KOPT-K1 (cell line): ENCODE measurements at regions not wholly inside any gene's neighbourhood (a gene's known extent, or its start where the extent isn't known, plus 50 kb on each side); places are given as distances from the start of the nearest gene placed in this dataset.
A peak's percentile ranks its signal among the peaks of the same experiment; 100 is the strongest.

Experiments
- H3K27ac ChIP-seq: fragments of 200-600 bp; sonication (generic); 2 replicates; pipeline ENCODE4 v1.5.1; 2016; ENCODE audit warnings: antibody characterized with exemption, mild to moderate bottlenecking, low read depth, low read length; ENCODE audit not compliant: poor library complexity, severe bottlenecking
- H3K36me3 ChIP-seq: fragments of 200-600 bp; sonication (generic); 2 replicates; pipeline ENCODE4 v1.5.1; 2017; ENCODE audit warnings: antibody characterized with exemption, mild to moderate bottlenecking, low read length, moderate library complexity; ENCODE audit not compliant: insufficient read depth
- H3K9me3 ChIP-seq: fragments of 200-600 bp; sonication (generic); 2 replicates; pipeline ENCODE4 v1.5.1; 2017; ENCODE audit warnings: antibody characterized with exemption, low read length, mild to moderate bottlenecking; ENCODE audit not compliant: insufficient read depth, poor library complexity, severe bottlenecking

DNA sequence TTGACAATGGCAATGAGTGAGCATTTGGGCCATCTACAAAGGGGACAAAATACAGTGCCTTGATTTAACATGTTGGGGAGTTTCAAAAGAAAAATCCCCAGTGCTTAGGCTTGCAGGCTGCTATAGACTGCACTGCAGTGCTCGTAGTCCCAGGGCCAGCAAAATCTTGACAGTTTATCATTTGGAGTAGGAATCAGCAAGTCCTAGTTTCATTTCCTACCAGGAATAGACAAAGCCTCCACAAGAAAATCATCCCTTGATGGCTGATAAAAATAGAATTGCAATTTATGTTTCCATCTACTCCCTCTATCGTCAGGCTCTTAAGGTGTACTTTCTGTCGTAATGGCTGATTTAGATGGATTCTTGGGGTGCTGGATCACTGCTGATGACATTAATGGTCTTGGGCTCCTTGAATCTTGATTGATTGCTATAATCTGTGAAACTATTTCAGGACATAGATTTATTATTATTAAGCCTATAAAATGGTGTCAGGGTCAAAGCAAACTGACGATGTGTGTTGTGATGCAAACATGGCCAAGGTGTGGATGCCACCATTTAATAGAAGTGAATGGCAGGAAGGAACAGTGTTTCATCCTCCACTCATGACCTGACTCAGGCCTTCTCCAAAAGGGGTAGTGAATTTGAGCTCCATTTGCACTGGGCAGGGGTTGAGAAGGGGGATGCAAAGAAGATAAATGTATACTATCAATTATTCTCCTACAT lies 171.7 kb downstream of the PIK3R1 start:
- no peak overlapping the region for H3K27ac ChIP-seq
- no peaks in the 10 kb centered on the region for H3K36me3 ChIP-seq
- peaks cover 17% of the 10 kb centered on the region for H3K9me3 ChIP-seq

DNA sequence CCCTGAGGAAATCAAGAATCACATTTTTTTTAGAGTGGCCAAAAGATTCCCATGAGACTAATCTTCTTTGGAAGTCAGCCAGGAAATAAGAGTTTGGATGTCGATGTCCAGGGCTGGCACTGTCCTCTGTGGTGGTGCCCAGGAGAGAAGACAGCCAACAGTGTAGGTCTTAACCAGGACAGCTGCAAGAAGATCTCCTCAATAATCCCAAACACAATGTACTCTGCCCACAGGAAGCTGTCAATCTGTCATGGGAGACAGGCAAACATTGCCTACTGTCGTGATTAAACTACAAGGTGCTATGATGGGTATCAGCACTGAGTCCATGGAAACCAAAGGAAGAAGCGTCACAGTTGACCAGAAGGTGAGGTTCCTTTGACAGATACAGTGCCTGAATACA lies 174.1 kb downstream of the PIK3R1 start:
- Histone ChIP-seq H3K36me3 (no peaks in the 10 kb centered on the region), H3K27ac (no peak overlapping the region), H3K9me3 (peaks cover 13% of the 10 kb centered on the region)

DNA sequence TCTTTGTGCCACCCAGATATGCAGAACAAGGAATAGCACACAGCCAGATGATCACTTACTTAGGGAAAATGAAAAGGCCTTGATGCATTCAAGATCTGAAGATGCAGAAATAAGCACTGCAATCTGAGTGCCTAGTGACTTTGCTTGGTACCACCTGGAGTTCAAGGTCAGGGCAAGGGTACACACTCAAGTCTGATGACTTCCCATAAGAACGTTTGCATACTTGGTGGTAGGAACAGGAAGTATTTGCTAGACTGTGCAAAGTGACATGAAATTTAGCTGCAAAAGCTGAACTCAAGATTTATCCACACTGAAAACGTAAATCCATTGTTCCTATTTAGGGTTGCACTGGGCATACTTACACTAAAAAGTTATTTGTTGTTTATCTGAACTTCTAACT lies 177.1 kb downstream of the PIK3R1 start:
- Histone ChIP-seq H3K9me3 (peaks cover 9% of the 10 kb centered on the region), H3K27ac (peak overlapping the region; percentile 58), H3K36me3 (no peaks in the 10 kb centered on the region)

DNA sequence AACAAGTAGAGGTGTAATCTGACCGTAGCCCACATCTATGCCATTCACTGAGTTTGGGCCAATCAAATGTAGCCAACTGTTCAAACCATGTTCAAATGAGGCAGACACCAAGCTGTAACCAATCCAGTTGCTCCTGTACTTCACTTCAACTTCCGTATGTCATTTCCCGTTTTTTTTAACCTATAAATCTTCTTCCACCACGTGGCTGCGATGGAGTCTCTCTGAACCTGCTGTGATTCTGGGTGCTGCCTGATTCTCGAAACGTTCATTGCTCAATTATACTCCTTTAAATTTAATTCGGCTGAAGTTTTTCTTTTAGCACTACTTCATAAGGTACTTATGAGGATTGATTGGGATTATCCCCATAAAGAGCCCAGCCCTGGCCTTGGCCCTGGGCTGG lies 179.7 kb downstream of the PIK3R1 start:
- Histone ChIP-seq H3K36me3 (no peaks in the 10 kb centered on the region), H3K27ac (peak overlapping the region; percentile 14)

DNA sequence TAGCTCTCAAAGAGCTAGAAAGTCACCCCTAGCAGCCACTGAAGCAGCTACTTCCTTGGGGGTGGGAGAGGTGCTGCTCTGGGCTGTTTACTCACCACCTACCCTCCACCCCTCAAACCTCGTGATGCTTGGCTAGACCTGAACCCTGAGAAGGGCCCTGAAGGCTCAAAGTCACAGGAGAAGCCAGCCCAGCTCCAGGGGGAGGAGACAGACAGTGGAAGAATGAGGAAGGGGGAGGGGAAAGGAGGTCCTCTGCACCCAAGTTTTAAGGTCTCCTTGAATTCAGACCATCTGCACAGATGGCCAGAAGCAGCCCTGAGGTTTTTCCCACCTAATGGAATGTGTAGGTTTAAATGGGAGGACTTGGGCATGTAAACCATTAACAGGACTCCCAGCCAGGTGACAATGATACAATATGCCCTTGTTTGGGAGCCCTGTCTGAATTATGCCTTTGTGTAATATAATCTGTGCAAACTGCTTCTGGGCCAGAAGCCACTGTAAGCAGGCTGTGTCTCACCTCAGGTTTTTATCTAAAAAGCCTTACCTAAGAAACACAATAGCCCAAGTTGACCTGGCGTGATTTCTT lies 180.5 kb downstream of the PIK3R1 start:
- Histone ChIP-seq H3K27ac (peak overlapping the region; percentile 14), H3K9me3 (peaks cover 9% of the 10 kb centered on the region), H3K36me3 (no peaks in the 10 kb centered on the region)

More for the DNA sequence above, 179.7 kb downstream of the PIK3R1 start:
- peaks cover 9% of the 10 kb centered on the region for H3K9me3 ChIP-seq

DNA sequence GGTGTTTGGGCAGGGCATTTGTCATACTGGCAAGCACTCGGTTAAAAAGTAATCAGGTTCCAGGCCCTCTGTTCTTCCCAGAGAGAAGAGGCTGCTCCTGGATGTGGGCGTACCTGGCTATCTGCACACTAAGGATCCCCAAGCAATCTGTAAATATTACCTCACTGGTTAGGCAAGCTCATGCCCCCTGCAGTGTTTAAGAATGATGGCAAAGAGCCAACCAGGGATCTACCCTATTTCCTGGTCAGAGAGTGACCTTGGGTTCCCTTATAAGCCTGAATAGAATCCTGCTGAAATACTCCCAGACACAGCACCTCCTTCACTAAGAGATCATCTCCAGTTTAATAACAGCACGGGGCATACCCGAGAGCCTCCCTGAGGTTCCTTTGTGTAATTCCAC lies 181.2 kb downstream of the PIK3R1 start:
- peaks cover 13% of the 10 kb centered on the region for H3K9me3 ChIP-seq
- H3K27ac ChIP-seq, result no peak overlapping the region
- H3K36me3 ChIP-seq, result no peaks in the 10 kb centered on the region

DNA sequence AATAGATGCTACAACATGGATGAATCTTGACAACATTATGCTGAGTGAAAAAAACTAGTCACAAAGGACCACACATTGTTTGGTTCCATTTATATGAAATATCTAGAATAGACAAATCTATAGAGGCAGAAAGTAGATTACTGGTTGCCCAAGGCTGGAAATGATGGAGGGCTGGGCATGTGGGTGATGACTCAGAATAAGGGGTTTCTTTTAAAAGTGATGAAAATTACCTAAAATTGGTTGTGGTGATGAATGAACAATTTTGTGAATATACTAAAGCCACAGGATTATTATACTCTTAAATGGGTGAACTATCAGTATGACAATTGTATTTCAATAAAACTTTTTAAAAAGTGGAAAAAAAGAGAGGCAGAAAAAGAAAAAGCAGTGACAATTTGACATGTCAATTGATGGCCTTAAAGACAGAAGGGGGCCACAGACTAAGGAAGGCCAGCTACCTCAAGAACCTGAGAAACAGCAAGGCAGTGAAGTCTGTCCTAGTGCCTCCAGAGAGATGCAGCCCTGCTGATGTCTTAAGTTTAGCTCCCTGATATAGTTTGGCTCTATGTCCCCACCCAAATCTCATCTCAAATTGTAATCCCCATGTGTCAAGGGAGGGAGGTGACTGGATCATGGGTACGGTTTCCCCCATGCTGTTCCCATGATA lies 182.7 kb downstream of the PIK3R1 start:
- Histone ChIP-seq H3K36me3 (no peaks in the 10 kb centered on the region), H3K27ac (no peak overlapping the region), H3K9me3 (peaks cover 7% of the 10 kb centered on the region)

DNA sequence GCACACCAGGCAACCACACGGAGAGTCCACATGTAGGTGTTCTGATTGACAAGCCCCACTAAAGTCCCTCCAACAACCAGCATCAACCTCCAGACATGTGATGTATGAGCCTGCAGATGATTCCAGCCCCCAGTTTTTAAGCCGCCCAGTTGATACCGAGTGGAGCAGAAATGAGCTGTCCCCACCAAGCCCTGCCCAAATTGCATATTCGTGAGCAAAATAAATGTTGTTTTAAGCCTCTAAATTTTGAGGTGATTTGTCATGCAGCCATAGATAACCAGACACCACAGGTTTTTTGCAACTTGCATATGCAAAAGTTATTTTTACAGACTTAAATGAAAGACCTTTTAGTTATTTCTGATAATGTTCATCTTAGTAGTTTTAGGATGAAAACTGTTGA lies 187.7 kb downstream of the PIK3R1 start:
- Histone ChIP-seq H3K9me3 (peaks cover 7% of the 10 kb centered on the region), H3K36me3 (no peaks in the 10 kb centered on the region), H3K27ac (no peak overlapping the region)

DNA sequence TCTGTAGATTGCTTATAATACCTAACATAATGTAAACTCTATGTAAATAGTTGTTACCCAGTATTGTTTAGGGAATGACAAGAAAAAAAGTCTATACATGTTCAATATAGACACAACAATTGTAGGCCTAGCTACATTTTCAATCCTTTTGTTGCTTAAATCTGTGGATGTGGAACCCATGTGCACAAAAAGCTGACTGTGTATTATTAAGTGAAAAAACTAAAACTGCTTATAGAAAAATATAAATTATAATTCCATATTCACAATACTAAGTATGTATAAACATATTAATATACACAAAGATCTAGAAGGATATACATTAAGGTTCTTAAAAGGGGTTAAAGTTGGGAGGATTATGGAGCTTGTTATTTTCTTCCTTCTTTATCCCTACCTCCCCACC lies 188.7 kb downstream of the PIK3R1 start:
- Histone ChIP-seq H3K27ac (no peak overlapping the region), H3K36me3 (no peaks in the 10 kb centered on the region), H3K9me3 (peaks cover 7% of the 10 kb centered on the region)

DNA sequence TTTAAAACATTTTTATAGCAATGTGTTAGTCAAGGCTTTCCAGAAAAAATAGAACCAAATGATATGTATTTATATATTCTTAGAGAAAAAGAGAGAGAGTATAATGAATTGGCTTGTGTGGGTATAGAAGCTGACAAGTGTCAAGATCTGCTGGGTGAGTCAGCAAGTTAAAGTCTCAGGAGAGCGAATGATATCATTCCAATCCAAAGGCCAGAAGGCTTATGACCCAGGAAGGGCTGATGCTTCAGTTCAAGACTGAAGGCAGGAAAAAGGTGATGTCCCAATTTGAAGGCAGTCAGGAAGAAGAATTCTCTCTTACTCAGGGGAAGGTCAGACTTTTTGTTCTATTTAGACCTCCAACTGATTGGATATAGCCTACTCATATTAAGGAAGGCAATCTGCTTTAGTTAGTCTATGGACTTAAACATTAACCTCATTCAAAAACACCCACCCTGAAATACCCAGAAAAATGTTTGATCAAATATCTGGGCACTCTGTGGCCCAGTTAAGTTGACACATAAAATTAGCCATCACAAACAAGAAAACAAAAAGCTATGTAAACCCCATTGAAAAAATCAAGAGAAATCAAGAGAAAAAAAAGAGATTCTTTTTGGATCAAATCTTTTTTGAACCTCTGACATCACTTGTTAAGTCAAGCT lies 189.6 kb downstream of the PIK3R1 start:
- no peaks in the 10 kb centered on the region for H3K36me3 ChIP-seq

DNA sequence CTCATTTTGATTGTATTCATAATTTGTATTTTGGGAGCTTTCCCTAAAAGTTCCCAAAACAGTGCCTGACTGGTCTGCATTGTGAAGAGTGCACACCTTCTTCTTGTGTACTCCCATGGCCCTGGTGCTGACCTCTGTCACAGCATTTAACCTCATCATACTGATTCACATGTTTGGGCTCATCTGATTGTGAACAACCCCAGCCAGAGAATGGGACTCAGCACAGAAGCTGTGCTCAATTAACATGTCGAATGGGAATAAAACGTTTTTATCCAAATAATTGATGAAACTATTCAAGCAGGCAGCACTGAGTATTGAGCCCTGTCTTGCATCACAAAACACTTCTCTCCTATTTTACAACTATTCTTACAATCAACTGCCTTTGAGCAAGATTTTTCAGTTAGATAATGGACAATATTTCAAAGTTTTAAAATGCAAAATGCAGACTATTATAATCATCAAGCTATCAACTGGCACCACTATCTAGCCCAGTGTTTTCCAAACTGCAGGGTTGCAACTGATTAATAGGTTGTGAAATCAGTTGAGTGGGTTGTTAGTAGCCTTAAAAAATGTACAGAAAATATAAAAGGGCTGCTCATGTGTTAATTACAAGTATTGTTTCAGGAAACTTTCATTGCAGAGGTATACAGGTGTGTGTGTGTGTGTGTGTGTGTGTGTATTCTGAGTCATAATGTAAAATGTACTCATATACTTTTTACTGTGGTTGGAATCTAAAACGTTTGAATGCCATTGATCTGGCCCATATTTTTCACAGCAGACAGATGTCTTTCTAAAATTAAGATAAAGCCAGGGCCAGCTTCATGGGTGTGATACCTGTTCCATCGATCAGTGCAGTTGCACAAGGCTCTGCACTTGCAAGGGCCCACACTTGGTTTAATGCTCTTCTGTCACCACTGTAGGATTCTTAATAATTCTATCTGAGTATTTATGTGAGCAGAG lies 190.5 kb downstream of the PIK3R1 start:
- H3K9me3 ChIP-seq, result peaks cover 7% of the 10 kb centered on the region
- peak overlapping the region; percentile 84 for H3K27ac ChIP-seq
- no peaks in the 10 kb centered on the region for H3K36me3 ChIP-seq

More for the DNA sequence above, 189.6 kb downstream of the PIK3R1 start:
- Histone ChIP-seq H3K9me3 (peaks cover 7% of the 10 kb centered on the region), H3K27ac (no peak overlapping the region)

DNA sequence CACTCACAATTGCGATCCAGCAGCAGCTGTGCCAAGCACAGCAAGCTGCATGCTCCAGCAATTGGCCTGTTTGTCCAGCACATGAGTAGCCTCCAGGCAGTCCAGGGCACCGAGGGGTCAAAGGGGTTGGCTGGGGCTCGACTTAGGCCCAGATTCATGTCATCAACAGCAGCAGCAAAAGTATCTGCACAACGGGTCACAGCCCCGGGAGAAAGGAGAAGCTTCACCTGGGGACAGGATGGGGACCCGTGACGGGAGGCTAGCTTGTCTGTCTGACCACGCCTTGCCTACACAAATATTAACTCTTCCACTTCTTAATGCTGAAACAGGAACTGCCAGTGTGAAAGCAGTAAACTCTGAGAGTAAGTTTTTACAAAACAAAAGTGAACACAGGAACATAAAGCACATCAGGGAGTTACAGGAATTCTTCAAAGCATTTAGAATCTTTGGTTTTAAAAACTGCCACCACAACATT lies 191.2 kb downstream of the PIK3R1 start:
- peak overlapping the region; percentile 84 for H3K27ac ChIP-seq
- peaks cover under 1% of the 10 kb centered on the region for H3K9me3 ChIP-seq
- H3K36me3 ChIP-seq, result no peaks in the 10 kb centered on the region

DNA sequence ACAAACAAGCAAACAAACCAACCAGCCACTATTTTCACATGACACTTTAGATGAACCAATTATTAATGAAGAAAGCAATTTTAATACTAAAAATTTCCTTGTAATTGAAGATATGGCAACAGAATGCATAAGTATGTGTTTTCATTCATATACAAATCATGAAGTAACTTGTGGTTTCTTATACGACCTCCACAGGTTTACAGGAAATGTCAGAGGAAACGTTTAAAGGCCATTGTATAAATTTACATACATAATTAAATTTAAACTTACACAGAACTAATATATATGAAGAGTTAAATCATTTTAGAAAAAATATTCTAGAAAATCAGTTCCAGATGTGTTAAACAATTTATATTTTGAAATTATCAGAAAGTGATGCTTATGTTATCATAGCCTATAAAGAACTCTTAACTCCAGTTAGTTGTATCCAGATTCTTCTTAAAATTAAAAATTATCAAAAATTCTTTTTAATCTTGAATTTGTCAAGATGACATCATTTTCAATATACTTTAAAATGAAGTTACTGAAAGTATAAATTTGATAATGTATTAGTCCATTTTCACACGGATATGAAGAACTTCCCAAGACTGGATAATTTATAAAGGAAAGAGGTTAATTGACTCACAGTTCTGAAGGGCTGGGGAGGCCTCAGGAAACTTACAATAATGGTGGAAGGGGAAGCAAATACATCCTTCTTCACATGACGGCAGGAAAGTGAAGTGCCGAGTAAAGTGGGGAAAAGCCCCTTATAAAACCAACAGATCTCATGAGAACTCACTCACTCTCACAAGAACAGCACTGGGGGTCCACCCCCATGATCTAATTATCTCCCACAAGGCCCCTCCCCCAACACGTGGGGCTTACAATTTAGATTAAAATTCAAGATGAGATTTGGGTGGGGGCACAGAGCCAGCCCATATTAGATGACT lies 192.0 kb downstream of the PIK3R1 start:
- Histone ChIP-seq H3K9me3 (no peaks in the 10 kb centered on the region), H3K36me3 (no peaks in the 10 kb centered on the region), H3K27ac (peak overlapping the region; percentile 84)
